A549 (cell line): ENCODE measurements at regions not wholly inside any gene's neighbourhood (a gene's known extent, or its start where the extent isn't known, plus 50 kb on each side); places are given as distances from the start of the nearest gene placed in this dataset.

Source experiments
- ATAC-seq, 2 experiments: fragments of 200-7000 bp in 1 of 2; fragments of >200 bp in 1 of 2; cut with Nextera tagmentation in 1 of 2; cut with Tn5 transposase in 1 of 2; 3 replicates each; pipeline versions ENCODE4 v1.8.0 to v1.9.1; 2018 to 2020; ENCODE audit warnings: mild to moderate bottlenecking in 1 of 2, moderate library complexity in 1 of 2
- CTCF ChIA-PET: fragments of 300-600 bp; sonication (Branson Sonifier 250); formaldehyde crosslinking; extraction: SDS; loops from one replicate; lab custom pipeline; 2021; ENCODE audit warnings: antibody characterized with exemption, inconsistent platforms; lab: Yijun Ruan, JAX
- POLR2A ChIA-PET: fragments of 350-600 bp; formaldehyde crosslinking; extraction: SDS; loops from one replicate; lab custom pipeline; 2021; ENCODE audit warnings: antibody characterized with exemption, inconsistent platforms; lab: Yijun Ruan, JAX
- DNase-seq, 2 experiments: peaks; one replicate each; pipeline versions ENCODE4 v3.0.0 to v3.0.0-alpha.2; 2011 to 2016; ENCODE audit warnings: low read depth in 1 of 2, low spot score in 1 of 2
- FAIRE-seq: peaks from 2 replicates; lab custom pipeline; 2011; peaks lifted over from hg19 to GRCh38; lab: Jason Lieb, UNC
- H3K27ac ChIP-seq, 2 experiments: fragments of >200 bp; sonication (Bioruptor Twin); formaldehyde crosslinking; 3 replicates each; pipeline ENCODE4 v1.5.1; 2016 to 2017
- H3K4me1 ChIP-seq: fragments of >200 bp; sonication (Bioruptor Twin); formaldehyde crosslinking; 3 replicates; pipeline ENCODE4 v1.6.1; 2016
- H3K4me2 ChIP-seq: fragments of >200 bp; sonication (Bioruptor Twin); formaldehyde crosslinking; 3 replicates; pipeline ENCODE4 v1.6.1; 2016
- H3K4me3 ChIP-seq: fragments of >200 bp; sonication (Bioruptor Twin); formaldehyde crosslinking; 3 replicates; pipeline ENCODE4 v1.5.1; 2016
- H3K9me3 ChIP-seq: fragments of >200 bp; sonication (Bioruptor Twin); formaldehyde crosslinking; 3 replicates; pipeline ENCODE4 v1.6.1; 2016
- BHLHE40 ChIP-seq: IDR thresholded peaks from 2 replicates; pipeline ENCODE4 v1.6.1; 2012; ENCODE audit warnings: low read depth, low read length, inconsistent platforms
- CBX2 ChIP-seq: fragments of 200-600 bp; sonication (generic); IDR thresholded peaks from 2 replicates; pipeline ENCODE4 v1.6.1; 2016; ENCODE audit warnings: low read depth, mild to moderate bottlenecking, borderline replicate concordance
- EHMT2 ChIP-seq: fragments of 200-600 bp; sonication (generic); IDR thresholded peaks from 2 replicates; pipeline ENCODE4 v1.6.1; 2016; ENCODE audit warnings: antibody characterized with exemption, low read depth, mild to moderate bottlenecking, moderate library complexity
- ELK1 ChIP-seq: fragments of 150-350 bp; IDR thresholded peaks from 2 replicates; pipeline ENCODE4 v1.6.1; 2014; ENCODE audit warnings: low read depth, mild to moderate bottlenecking, low read length
- ESRRA ChIP-seq: fragments of 150-350 bp; IDR thresholded peaks from 2 replicates; pipeline ENCODE4 v1.6.1; 2014; ENCODE audit warnings: mild to moderate bottlenecking, low read length, borderline replicate concordance
- FOSL2 ChIP-seq, 2 experiments: fragments of 450-650 bp in 1 of 2; fragments of >200 bp in 1 of 2; sonication (Bioruptor Twin) in 1 of 2; formaldehyde crosslinking; IDR thresholded peaks; 2 replicates each; pipeline versions ENCODE4 v1.5.0 to v1.6.1; 2016 to 2020; ENCODE audit warnings: mild to moderate bottlenecking in 1 of 2, moderate library complexity in 1 of 2
- FOXS1 ChIP-seq: fragments of 250-450 bp; sonication (Bioruptor Pico); IDR thresholded peaks from 2 replicates; pipeline ENCODE4 v1.5.0; 2020; ENCODE audit warnings: mild to moderate bottlenecking, moderate library complexity
- MYC ChIP-seq: IDR thresholded peaks from 2 replicates; pipeline ENCODE4 v1.6.1; 2012; ENCODE audit warnings: mild to moderate bottlenecking, inconsistent platforms, low read length, improper control_type of control experiment, borderline replicate concordance
- NFE2L2 ChIP-seq: fragments of 150-350 bp; conservative IDR thresholded peaks from 2 replicates; pipeline ENCODE4 v1.6.1; 2014; ENCODE audit warnings: low read length
- NPAS2 ChIP-seq: fragments of 250-450 bp; sonication (Bioruptor Pico); IDR thresholded peaks from 2 replicates; pipeline ENCODE4 v1.8.0; 2022; ENCODE audit warnings: mild to moderate bottlenecking, moderate library complexity, borderline replicate concordance
- POLR2A ChIP-seq: IDR thresholded peaks from 2 replicates; pipeline ENCODE4 v1.6.1; 2012; ENCODE audit warnings: mild to moderate bottlenecking, low read length
- POLR2AphosphoS2 ChIP-seq: conservative IDR thresholded peaks from 2 replicates; pipeline ENCODE4 v1.6.1; 2012; ENCODE audit warnings: low read length, improper control_type of control experiment, inconsistent platforms
- RARB ChIP-seq: fragments of 250-450 bp; sonication (Bioruptor Pico); IDR thresholded peaks from 2 replicates; pipeline ENCODE4 v1.8.0; 2021; ENCODE audit warnings: mild to moderate bottlenecking, moderate library complexity
- RCOR1 ChIP-seq: fragments of 150-350 bp; IDR thresholded peaks from 2 replicates; pipeline ENCODE4 v1.6.1; 2014; ENCODE audit warnings: antibody characterized with exemption, low read length, low read depth
- SREBF2 ChIP-seq: fragments of 450-650 bp; IDR thresholded peaks from 2 replicates; pipeline ENCODE4 v1.6.1; 2014; ENCODE audit warnings: mild to moderate bottlenecking, moderate library complexity
- TFCP2L1 ChIP-seq: fragments of 250-450 bp; sonication (Bioruptor Pico); IDR thresholded peaks from 2 replicates; pipeline ENCODE4 v1.5.0; 2021; ENCODE audit warnings: mild to moderate bottlenecking
- USF2 ChIP-seq: fragments of 450-650 bp; IDR thresholded peaks from 2 replicates; pipeline ENCODE4 v1.6.1; 2014; ENCODE audit warnings: antibody characterized with exemption
- WGBS: methylation state at CpG from one replicate; pipeline ENCODE4 v1.1.6; 2017; ENCODE audit errors: missing lambda C conversion rate; 5-methylcytosine and 5-hydroxymethylcytosine counted together
- TF ChIP-seq, protein P1 (sequence below): fragments of >200 bp; sonication (Bioruptor Twin); formaldehyde crosslinking; IDR thresholded peaks from 3 replicates; pipeline ENCODE4 v1.6.1; 2016
- TF ChIP-seq, protein P2 (sequence below): IDR thresholded peaks from 2 replicates; pipeline ENCODE4 v1.6.1; 2012

GRCh38 chr11:69208190-69209037 is 52.7 kb downstream of the SMIM38 start:
- FAIRE-seq, result no peak
- H3K4me1 ChIP-seq, result no peaks in the 10 kb centered on the region
- 78% methylated on average over 10 of the region's 13 CpGs for WGBS
- no peak overlapping the region for H3K27ac ChIP-seq
- ChIA-PET POLR2A (no interaction called here), CTCF (interaction anchor here (1.8 kb wide), 1 partner anchor 107 kb away, joined by 9 read pairs; no protein-coding TSS in a partner anchor)
- peaks cover 7% of the 10 kb centered on the region for H3K9me3 ChIP-seq
- no peak for ATAC-seq
- DNase-seq, result peak in 1 of 2 experiments; percentile 42
- H3K4me3 ChIP-seq, result no peak overlapping the region
- no peak overlapping the region for H3K4me2 ChIP-seq
- no peak for TF ChIP-seq POLR2AphosphoS2
- no peak for TF ChIP-seq NPAS2 (CRISPR knock-in tag)
- TF ChIP-seq, protein P1, sequence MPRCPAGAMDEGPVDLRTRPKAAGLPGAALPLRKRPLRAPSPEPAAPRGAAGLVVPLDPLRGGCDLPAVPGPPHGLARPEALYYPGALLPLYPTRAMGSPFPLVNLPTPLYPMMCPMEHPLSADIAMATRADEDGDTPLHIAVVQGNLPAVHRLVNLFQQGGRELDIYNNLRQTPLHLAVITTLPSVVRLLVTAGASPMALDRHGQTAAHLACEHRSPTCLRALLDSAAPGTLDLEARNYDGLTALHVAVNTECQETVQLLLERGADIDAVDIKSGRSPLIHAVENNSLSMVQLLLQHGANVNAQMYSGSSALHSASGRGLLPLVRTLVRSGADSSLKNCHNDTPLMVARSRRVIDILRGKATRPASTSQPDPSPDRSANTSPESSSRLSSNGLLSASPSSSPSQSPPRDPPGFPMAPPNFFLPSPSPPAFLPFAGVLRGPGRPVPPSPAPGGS, result no peak
- TF ChIP-seq ESRRA, result no peak
- no peak for TF ChIP-seq ELK1
- no peak for TF ChIP-seq RARB (CRISPR knock-in tag)
- no peak for TF ChIP-seq CBX2

DNA sequence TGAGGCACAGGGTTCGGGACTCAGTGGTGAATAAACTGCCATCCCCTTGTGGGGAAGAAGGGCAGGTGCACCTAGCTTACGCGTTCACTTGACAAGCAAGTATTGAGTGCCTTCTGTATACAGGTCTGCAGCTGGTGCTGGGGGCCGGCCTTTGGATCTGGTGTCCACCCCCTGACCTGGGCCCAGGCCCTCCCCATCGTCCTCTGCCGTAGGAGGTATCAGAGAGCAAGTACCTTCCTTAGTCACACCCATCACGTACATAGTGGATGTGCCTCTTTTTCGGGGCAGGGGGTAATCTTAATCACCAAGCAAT is 53.3 kb downstream of the SMIM38 start:
- Histone ChIP-seq H3K4me2 (no peak overlapping the region), H3K4me3 (no peak overlapping the region), H3K4me1 (no peaks in the 10 kb centered on the region)
- no peak for DNase-seq
- POLR2A ChIA-PET, result no interaction called here
- TF ChIP-seq SREBF2, result no peak
- TF ChIP-seq FOXS1 (CRISPR knock-in tag), result no peak
- TF ChIP-seq EHMT2, result no peak
- no peak for TF ChIP-seq TFCP2L1
- TF ChIP-seq CBX2, result no peak
- TF ChIP-seq RCOR1, result no peak
- no peak for TF ChIP-seq FOSL2 (IDR thresholded peaks at IDR 0.05)
- TF ChIP-seq FOSL2 (CRISPR knock-in tag; IDR thresholded peaks at IDR 0.05), result no peak
- no peak for TF ChIP-seq NFE2L2
- TF ChIP-seq, protein P2, sequence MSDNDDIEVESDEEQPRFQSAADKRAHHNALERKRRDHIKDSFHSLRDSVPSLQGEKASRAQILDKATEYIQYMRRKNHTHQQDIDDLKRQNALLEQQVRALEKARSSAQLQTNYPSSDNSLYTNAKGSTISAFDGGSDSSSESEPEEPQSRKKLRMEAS, result no peak
- TF ChIP-seq, all 56 proteins: peak for 0
- WGBS, result 78% methylated on average over 8 of the region's 8 CpGs
- H3K9me3 ChIP-seq, result peaks cover 7% of the 10 kb centered on the region
- ATAC-seq (no peak), FAIRE-seq (no peak)
- no peak overlapping the region for H3K27ac ChIP-seq
- CTCF ChIA-PET, result interaction anchor here (1.8 kb wide), 1 partner anchor 108 kb away, joined by 9 read pairs; no protein-coding TSS in a partner anchor

DNA sequence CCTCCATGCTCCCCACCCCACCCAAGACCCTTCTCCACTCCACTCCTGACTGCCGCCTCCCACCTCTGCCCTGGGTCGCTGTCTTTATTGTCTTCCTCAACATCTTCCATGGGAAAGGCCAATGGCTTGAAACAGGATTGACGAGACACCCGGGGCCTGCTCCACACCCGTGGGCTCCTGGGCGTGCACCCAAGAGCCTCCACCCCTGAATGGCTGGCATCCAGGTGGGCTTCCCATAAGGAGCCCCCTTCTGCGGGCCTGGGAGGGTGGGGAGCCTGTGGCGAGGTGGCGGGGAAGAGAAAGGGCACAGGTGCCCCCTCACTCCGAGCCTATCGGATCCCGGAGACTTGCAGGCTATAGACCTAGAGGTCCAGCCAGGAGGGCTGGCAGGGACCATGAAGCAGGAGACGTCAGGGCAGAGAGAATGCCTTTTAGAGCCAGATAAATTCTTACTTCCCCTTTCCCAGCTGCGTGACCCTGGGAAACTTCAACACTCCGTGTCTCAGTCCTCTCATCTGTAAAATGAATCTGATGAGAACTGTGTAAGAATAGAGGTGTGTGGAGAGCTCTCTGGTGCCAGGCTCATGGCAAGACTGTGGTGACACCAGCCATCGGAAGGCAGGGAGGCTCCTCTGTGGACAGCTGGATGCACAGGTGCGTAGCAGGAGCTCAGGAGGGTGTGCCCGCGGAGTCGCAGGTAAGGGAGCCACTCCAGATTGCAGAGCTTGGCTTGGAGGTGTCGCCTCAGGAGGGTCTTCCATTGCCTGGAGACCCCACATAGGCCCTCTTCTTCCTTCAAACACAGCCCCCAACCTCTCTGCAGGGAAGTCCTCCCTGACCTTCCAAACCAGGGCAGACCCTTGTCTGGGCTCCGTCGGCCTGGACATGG is 53.9 kb downstream of the SMIM38 start:
- no peak for FAIRE-seq
- ChIA-PET CTCF (interaction anchor here (0.9 to 1.6 kb wide), 2 partner anchors 79 to 475 kb away, joined by 3 to 4 read pairs; no protein-coding TSS in a partner anchor), POLR2A (no interaction called here)
- ATAC-seq, result no peak
- peaks cover 7% of the 10 kb centered on the region for H3K9me3 ChIP-seq
- no peak overlapping the region for H3K4me3 ChIP-seq
- H3K4me1 ChIP-seq, result no peaks in the 10 kb centered on the region
- no peak overlapping the region for H3K4me2 ChIP-seq
- WGBS, result 84% methylated on average over 18 of the region's 23 CpGs
- TF ChIP-seq FOSL2 (IDR thresholded peaks at IDR 0.05) (no peak), FOSL2 (CRISPR knock-in tag; IDR thresholded peaks at IDR 0.05) (no peak), USF2 (no peak), ESRRA (no peak), TFCP2L1 (no peak), ELK1 (no peak), MYC (no peak), BHLHE40 (no peak), POLR2A (no peak), FOXS1 (CRISPR knock-in tag) (no peak), CBX2 (no peak)
- TF ChIP-seq, all 56 proteins: peak for 0
- DNase-seq, result no peak
- 0 out of 6 replicates have a peak overlapping the region, but pooled peaks of 1 of the 2 experiments have one; percentile 7 for H3K27ac ChIP-seq
